Uterus (tissue), 2 donors: ENCODE measurements at regions not wholly inside any gene's neighbourhood (a gene's known extent, or its start where the extent isn't known, plus 50 kb on each side); places are given as distances from the start of the nearest gene placed in this dataset.

Source experiments
- CTCF ChIP-seq, 4 experiments: fragments of 200-600 bp in 2 of 4; fragments of 450-650 bp in 2 of 4; sonication (generic) in 2 of 4; IDR thresholded peaks; one replicate each; pipeline ENCODE4 v1.5.1; 2016 to 2019; ENCODE audit warnings: antibody characterized with exemption in 4 of 4, mild to moderate bottlenecking in 2 of 4, moderate library complexity in 1 of 4
- POLR2A ChIP-seq, 2 donors: fragments of 450-650 bp; IDR thresholded peaks; one replicate each; pipeline ENCODE4 v1.6.1; 2016; ENCODE audit warnings: antibody characterized with exemption in 2 of 2, mild to moderate bottlenecking in 1 of 2, moderate library complexity in 1 of 2

- TF ChIP-seq CTCF (IDR thresholded peaks at IDR 0.05): no peak
- no peak for TF ChIP-seq POLR2A (IDR thresholded peaks at IDR 0.05)
Measured at GRCh38 chr13:64066711-64067110, 2651.1 kb upstream of the PCDH20 start.
